Heart right ventricle (tissue), 16 donors: ENCODE measurements at regions not wholly inside any gene's neighbourhood (a gene's known extent, or its start where the extent isn't known, plus 50 kb on each side); places are given as distances from the start of the nearest gene placed in this dataset.

Experiments
- ATAC-seq, 8 donors: fragments of 200-7000 bp; cut with Tn5 transposase; one replicate each; pipeline ENCODE4 v1.9.1; 2020; ENCODE audit warnings: mild to moderate bottlenecking in 8 of 8, moderate library complexity in 8 of 8, moderate number of reproducible peaks in 1 of 8
- DNase-seq, 2 donors: peaks; one replicate each; pipeline ENCODE4 v3.0.0-alpha.2; 2020
- H3K27ac ChIP-seq, 10 donors: fragments of 200-600 bp; sonication (generic) in 2 of 10; one replicate each; pipeline versions ENCODE4 v1.5.0 to v1.8.0; 2020 to 2022; ENCODE audit warnings: mild to moderate bottlenecking in 3 of 10
- H3K27me3 ChIP-seq, 7 donors: fragments of 200-600 bp; one replicate each; pipeline ENCODE4 v1.8.0; 2021 to 2022; ENCODE audit warnings: mild to moderate bottlenecking in 2 of 7
- H3K36me3 ChIP-seq, 9 donors: fragments of 200-600 bp; sonication (generic) in 1 of 9; one replicate each; pipeline versions ENCODE4 v1.5.0 to v1.8.0; 2020 to 2022; ENCODE audit warnings: mild to moderate bottlenecking in 2 of 9
- H3K4me1 ChIP-seq, 9 donors: fragments of 200-600 bp; sonication (generic) in 1 of 9; one replicate each; pipeline versions ENCODE4 v1.5.0 to v1.8.0; 2020 to 2022; ENCODE audit warnings: mild to moderate bottlenecking in 4 of 9
- H3K4me3 ChIP-seq, 10 donors: fragments of 200-600 bp; sonication (generic) in 2 of 10; one replicate each; pipeline versions ENCODE4 v1.5.0 to v1.8.0; 2020 to 2022; ENCODE audit warnings: mild to moderate bottlenecking in 7 of 10, moderate library complexity in 2 of 10
- H3K9me3 ChIP-seq, 11 donors: fragments of 200-600 bp in 10 of 11; sonication (generic) in 2 of 11; one replicate each; pipeline versions ENCODE4 v1.5.0 to v1.8.0; 2013 to 2022; ENCODE audit warnings: mild to moderate bottlenecking in 2 of 11, control low read depth in 1 of 11, moderate library complexity in 1 of 11
- CTCF ChIP-seq, 9 donors: fragments of 200-600 bp; sonication (generic) in 2 of 9; IDR thresholded peaks; one replicate each; pipeline versions ENCODE4 v1.5.0 to v1.8.0; 2021 to 2022; ENCODE audit warnings: antibody characterized with exemption in 9 of 9, mild to moderate bottlenecking in 5 of 9, moderate library complexity in 1 of 9
- WGBS, 2 donors: extraction: QIAGEN DNeasy Blood & Tissue Kit; methylation state at CpG; one replicate each; pipeline ENCODE4 v1.1.7; 2013; ENCODE audit warnings: inconsistent platforms in 1 of 2; 5-methylcytosine and 5-hydroxymethylcytosine counted together
- intact Hi-C, 10 donors: fragments of 100-400 bp; cut with DNase I; formaldehyde crosslinking; loops; one replicate each; pipeline versions ENCODE4 v1.11.1 to v1.14.2; 2022
- donor health status: Arrhythmogenic right ventricular cardiomyopathy.
- donor health status: ischemic (EF 13 %, LVEDD 7.1; RV severe dilation, severe dysfunction).
- donor health status: healthy with polysubstance abuse.
- donor health status: DM: no; HTN: yes; CAD: no.
- donor health status: DM: no; HTN: no; CAD: no.
- donor health status: ischemic (EF 25% LVEDD 6.9; RV normal size, moderate dysfunction).
- donor health status: ischemic (EF 25% LVEDD 5.7; RV mildly dilated, moderate dysfunction).
- donor health status: healthy.
- donor health status: DM: yes; HTN: yes; CAD: no.
- donor health status: Ischemic cardiomyopathy.
- donor health status: ischemic (EF 35%, LVEDD 5.7; RV mildly dilated, moderate dysfunction).
- donor health status: nonischemic (EF 11% LVEDD 7.7; RV severe dilation, severe dysfunction).
- donor health status: DM: yes; HTN: yes; CAD: no.
- donor health status: PGD.
- donor health status: ischemic (EF 29% LVEDD 5.4; RV normal size, mild dysfunction).
- donor health status: nonischemic (EF 23%, LVEDD 6.1; RV moderate dilation, normal function).

- no peak for TF ChIP-seq CTCF (IDR thresholded peaks at IDR 0.05)
- peak in 2 of 8 donors; percentile 10 to 18 for ATAC-seq
- H3K4me3 ChIP-seq: no peak overlapping the region
- H3K9me3 ChIP-seq: no peaks in the 10 kb centered on the region
- H3K27me3 ChIP-seq: no peaks in the 10 kb centered on the region
- no peak for DNase-seq
- H3K36me3 ChIP-seq: no peaks in the 10 kb centered on the region
- intact Hi-C loops: no loop called here
- WGBS, 2 donors: 17 to 46% methylated on average over 1 of the region's 1 CpG
- peak overlapping the region in 4 of 10 donors; percentile 11 to 39 (median 12) for H3K27ac ChIP-seq
- peaks cover 0 to 26% (median 8%) of the 10 kb centered on the region in 9 donors for H3K4me1 ChIP-seq
Observed at GRCh38 chr7:115122388-115122787, 200.5 kb downstream of the MDFIC start.

DNA sequence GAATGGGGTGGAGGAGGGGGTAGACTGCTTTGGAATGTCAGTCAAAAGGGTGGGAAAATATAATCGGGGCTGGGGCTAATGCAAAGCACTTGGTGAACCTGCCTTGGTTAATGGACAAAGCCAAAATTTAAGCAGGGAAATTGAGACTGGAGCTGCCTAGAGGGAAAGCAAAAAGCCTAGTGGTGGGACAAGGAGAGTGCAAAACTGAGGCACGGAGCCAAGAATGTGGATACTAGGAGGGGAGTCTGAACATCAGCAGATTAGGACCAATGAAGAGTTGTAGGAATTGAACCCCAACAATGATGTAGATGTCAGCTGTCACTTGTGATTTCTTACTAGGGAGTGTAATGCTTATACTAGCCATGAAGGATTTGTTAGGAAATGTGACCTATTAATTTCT lies 195.9 kb downstream of the MDFIC start:
- no peaks in the 10 kb centered on the region for H3K36me3 ChIP-seq
- intact Hi-C loops: no loop called here
- DNase-seq (no peak), ATAC-seq (no peak)
- 87 to 90% methylated on average over 2 of the region's 2 CpGs for WGBS, 2 donors
- H3K4me3 ChIP-seq: no peak overlapping the region
- no peaks in the 10 kb centered on the region for H3K27me3 ChIP-seq
- H3K9me3 ChIP-seq: no peaks in the 10 kb centered on the region
- H3K4me1 ChIP-seq: peaks cover 0 to 10% (median 6%) of the 10 kb centered on the region in 9 donors
- no peak overlapping the region for H3K27ac ChIP-seq
- no peak for TF ChIP-seq CTCF (IDR thresholded peaks at IDR 0.05)

GRCh38 chr7:115116773-115117715 lies 195.2 kb downstream of the MDFIC start:
- WGBS, 2 donors: 80 to 84% methylated on average over 5 of the region's 5 CpGs
- no peak overlapping the region for H3K4me3 ChIP-seq
- ATAC-seq: no peak
- no peaks in the 10 kb centered on the region for H3K9me3 ChIP-seq
- no peak for DNase-seq
- no peaks in the 10 kb centered on the region for H3K27me3 ChIP-seq
- no peak overlapping the region for H3K27ac ChIP-seq
- intact Hi-C loops: no loop called here
- TF ChIP-seq CTCF (IDR thresholded peaks at IDR 0.05): peak in 1 of 9 donors; percentile 6
- H3K4me1 ChIP-seq: peaks cover 0 to 3% (median 0%) of the 10 kb centered on the region in 9 donors
- H3K36me3 ChIP-seq: no peaks in the 10 kb centered on the region

DNA sequence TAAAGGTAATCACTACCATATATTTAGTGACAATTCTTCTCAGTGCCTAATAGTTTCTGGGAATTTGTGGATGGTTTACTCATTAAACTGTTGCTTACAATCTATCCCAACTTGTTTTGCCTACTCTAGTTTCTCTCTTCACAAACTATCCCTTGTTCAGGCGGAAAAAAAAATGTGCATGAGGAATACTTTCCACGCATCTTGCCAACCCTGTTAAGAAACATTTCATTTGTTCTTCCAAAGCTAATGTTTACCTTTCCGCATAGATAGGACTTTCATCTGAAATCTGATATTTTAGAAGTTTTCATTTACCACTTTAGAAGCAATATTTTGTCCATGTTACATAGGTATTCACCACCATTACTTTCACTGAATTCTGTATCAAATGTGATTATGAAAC lies 191.9 kb downstream of the MDFIC start:
- intact Hi-C loops: no loop called here
- 90 to 96% methylated on average over 3 of the region's 3 CpGs for WGBS, 2 donors
- Histone ChIP-seq H3K27ac (no peak overlapping the region), H3K27me3 (no peaks in the 10 kb centered on the region), H3K36me3 (no peaks in the 10 kb centered on the region), H3K9me3 (no peaks in the 10 kb centered on the region), H3K4me3 (no peak overlapping the region), H3K4me1 (no peaks in the 10 kb centered on the region)
- ATAC-seq (no peak), DNase-seq (no peak)
- TF ChIP-seq CTCF (IDR thresholded peaks at IDR 0.05): no peak
